ENCODE measurements at regions not wholly inside any gene's neighbourhood (a gene's known extent, or its start where the extent isn't known, plus 50 kb on each side); places are given as distances from the start of the nearest gene placed in this dataset.
"Not testable (repeated sequence)": the region's sequence is repeated elsewhere in the genome, so short reads cannot be mapped to it uniquely, and the experiment has no call there.

- Histone ChIP-seq H3K36me3 (replicated peaks) (no peaks in the 10 kb centered on the region), H3K27ac (no peak overlapping the region), H3K4me3 (ENCODE audit: low read depth, low read length) (no peak overlapping the region), H3K27me3 (replicated peaks) (no peaks in the 10 kb centered on the region)
- no peak for TF ChIP-seq CTCF (IDR thresholded peaks at IDR 0.05; ENCODE audit: low read depth, low read length, missing control alignments)
- in situ Hi-C loops (cut with HindIII; ENCODE audit: low pct_ligation_motif_present, low sequenced_read_pairs) = no loop called here
- no peak for DNase-seq
Measured at GRCh38 chr21:28580585-28580984, 412.1 kb downstream of the LTN1 start.

GRCh38 chr21:28579986-28580550, 412.6 kb downstream of the LTN1 start:
- in situ Hi-C loops (cut with HindIII; ENCODE audit: low pct_ligation_motif_present, low sequenced_read_pairs) = no loop called here
- no peak for TF ChIP-seq CTCF (IDR thresholded peaks at IDR 0.05; ENCODE audit: low read depth, low read length, missing control alignments)

GRCh38 chr21:28568692-28569091, 424.0 kb downstream of the LTN1 start:
- no peak overlapping the region for H3K4me3 ChIP-seq (ENCODE audit: low read depth, low read length)
- in situ Hi-C loops (cut with HindIII; ENCODE audit: low pct_ligation_motif_present, low sequenced_read_pairs) = no loop called here
- H3K27me3 ChIP-seq (replicated peaks) = no peaks in the 10 kb centered on the region
- DNase-seq = no peak
- no peaks in the 10 kb centered on the region for H3K36me3 ChIP-seq (replicated peaks)
- no peak for TF ChIP-seq CTCF (IDR thresholded peaks at IDR 0.05; ENCODE audit: low read depth, low read length, missing control alignments)
- H3K27ac ChIP-seq = no peak overlapping the region

More at GRCh38 chr21:28579986-28580550, 412.6 kb downstream of the LTN1 start:
- Histone ChIP-seq H3K4me3 (ENCODE audit: low read depth, low read length) (no peak overlapping the region), H3K27ac (no peak overlapping the region), H3K36me3 (replicated peaks) (no peaks in the 10 kb centered on the region), H3K27me3 (replicated peaks) (no peaks in the 10 kb centered on the region)
- DNase-seq = no peak

GRCh38 chr21:28563933-28564332, 428.7 kb downstream of the LTN1 start:
- H3K4me3 ChIP-seq (ENCODE audit: low read depth, low read length); DNase-seq; H3K27ac ChIP-seq; H3K36me3 ChIP-seq (replicated peaks); in situ Hi-C loops (cut with HindIII; ENCODE audit: low pct_ligation_motif_present, low sequenced_read_pairs); H3K27me3 ChIP-seq (replicated peaks): not testable (repeated sequence)

GRCh38 chr21:28561772-28562171, 430.9 kb downstream of the LTN1 start:
- in situ Hi-C loops (cut with HindIII; ENCODE audit: low pct_ligation_motif_present, low sequenced_read_pairs) = no loop called here
- Histone ChIP-seq H3K27ac (no peak overlapping the region), H3K36me3 (replicated peaks) (no peaks in the 10 kb centered on the region), H3K4me3 (ENCODE audit: low read depth, low read length) (no peak overlapping the region), H3K27me3 (replicated peaks) (no peaks in the 10 kb centered on the region)
- no peak for TF ChIP-seq CTCF (IDR thresholded peaks at IDR 0.05; ENCODE audit: low read depth, low read length, missing control alignments)
- DNase-seq = no peak

- TF ChIP-seq CTCF (IDR thresholded peaks at IDR 0.05; ENCODE audit: low read depth, low read length, missing control alignments) = no peak
- Histone ChIP-seq H3K4me3 (ENCODE audit: low read depth, low read length) (no peak overlapping the region), H3K36me3 (replicated peaks) (no peaks in the 10 kb centered on the region), H3K27ac (no peak overlapping the region), H3K27me3 (replicated peaks) (no peaks in the 10 kb centered on the region)
- in situ Hi-C loops (cut with HindIII; ENCODE audit: low pct_ligation_motif_present, low sequenced_read_pairs) = no loop called here
- peak; percentile 68 for DNase-seq
Measured at GRCh38 chr21:28554660-28555475, 437.8 kb downstream of the LTN1 start.

All from brain microvascular endothelial cell (primary cell).